Heart left ventricle (tissue), 13 donors: ENCODE measurements at regions not wholly inside any gene's neighbourhood (a gene's known extent, or its start where the extent isn't known, plus 50 kb on each side); places are given as distances from the start of the nearest gene placed in this dataset.

Experiments used
- CTCF ChIP-seq, 12 donors: fragments of 200-600 bp; sonication (generic) in 4 of 12; IDR thresholded peaks; one replicate each; pipeline versions ENCODE4 v1.5.0 to v1.8.0; 2018 to 2022; ENCODE audit warnings: antibody characterized with exemption in 12 of 12, mild to moderate bottlenecking in 5 of 12
- POLR2A ChIP-seq, 2 donors: fragments of 450-650 bp; IDR thresholded peaks; one replicate each; pipeline ENCODE4 v1.6.1; 2017; ENCODE audit warnings: antibody characterized with exemption in 2 of 2, mild to moderate bottlenecking in 2 of 2, moderate library complexity in 2 of 2
- donor health status: ischemic (EF 13 %, LVEDD 7.1; RV severe dilation, severe dysfunction).
- donor health status: DM: no; HTN: yes; CAD: no.
- donor health status: DM: no; HTN: no; CAD: no.
- donor health status: ischemic (EF 25% LVEDD 6.9; RV normal size, moderate dysfunction).
- donor health status: ischemic (EF 25% LVEDD 5.7; RV mildly dilated, moderate dysfunction).
- donor health status: ischemic (EF 35%, LVEDD 5.7; RV mildly dilated, moderate dysfunction).
- donor health status: nonischemic (EF 11% LVEDD 7.7; RV severe dilation, severe dysfunction).
- donor health status: DM: yes; HTN: yes; CAD: no.
- donor health status: PGD.
- donor health status: ischemic (EF 29% LVEDD 5.4; RV normal size, mild dysfunction).
- donor health status: nonischemic (EF 23%, LVEDD 6.1; RV moderate dilation, normal function).

- TF ChIP-seq CTCF (IDR thresholded peaks at IDR 0.05): no peak
- TF ChIP-seq POLR2A (IDR thresholded peaks at IDR 0.05): no peak
Measured at GRCh38 chr4:111020476-111020875, 397.6 kb upstream of the PITX2 start.
